Liver (tissue), 7 donors: ENCODE measurements at regions not wholly inside any gene's neighbourhood (a gene's known extent, or its start where the extent isn't known, plus 50 kb on each side); places are given as distances from the start of the nearest gene placed in this dataset.

Experiments
- DNase-seq: peaks from one replicate; pipeline ENCODE4 v3.0.0-alpha.2; 2017; ENCODE audit warnings: low spot score
- H3K27ac ChIP-seq, 2 donors: one replicate each; pipeline ENCODE4 v1.7.0; 2013; ENCODE audit warnings: inconsistent platforms in 2 of 2, low read length in 2 of 2, control low read depth in 1 of 2, low read depth in 1 of 2, mild to moderate bottlenecking in 1 of 2
- H3K27me3 ChIP-seq, 4 donors: one replicate each; pipeline versions ENCODE4 v1.6.1 to v1.7.0; 2013; ENCODE audit warnings: low read length in 3 of 4, inconsistent platforms in 1 of 4, mild to moderate bottlenecking in 1 of 4, moderate library complexity in 1 of 4; ENCODE audit not compliant: control insufficient read depth in 4 of 4, insufficient read depth in 4 of 4
- H3K36me3 ChIP-seq, 4 donors: one replicate each; pipeline versions ENCODE4 v1.6.1 to v1.7.0; 2013; ENCODE audit warnings: low read length in 3 of 4, mild to moderate bottlenecking in 3 of 4, low read depth in 1 of 4, moderate library complexity in 1 of 4; ENCODE audit not compliant: control insufficient read depth in 4 of 4, insufficient read depth in 3 of 4
- H3K4me1 ChIP-seq, 4 donors: one replicate each; pipeline versions ENCODE4 v1.6.1 to v1.7.0; 2013; ENCODE audit warnings: low read length in 3 of 4, mild to moderate bottlenecking in 3 of 4, moderate library complexity in 1 of 4; ENCODE audit not compliant: control insufficient read depth in 4 of 4, insufficient read depth in 4 of 4
- H3K4me3 ChIP-seq, 3 donors: one replicate each; pipeline versions ENCODE4 v1.6.1 to v1.7.0; 2013; ENCODE audit warnings: low read length in 3 of 3, control low read depth in 1 of 3, low read depth in 1 of 3, mild to moderate bottlenecking in 1 of 3
- H3K9ac ChIP-seq, 2 donors: one replicate each; pipeline ENCODE4 v1.7.0; 2013; ENCODE audit warnings: low read length in 2 of 2, mild to moderate bottlenecking in 2 of 2, moderate library complexity in 2 of 2, control low read depth in 1 of 2, low read depth in 1 of 2
- H3K9me3 ChIP-seq, 4 donors: one replicate each; pipeline versions ENCODE4 v1.6.1 to v1.7.0; 2013; ENCODE audit warnings: low read length in 3 of 4; ENCODE audit not compliant: control insufficient read depth in 4 of 4
- EGR1 ChIP-seq, 2 donors: IDR thresholded peaks; 2 replicates each; pipeline ENCODE4 v1.6.1; 2016 to 2018; ENCODE audit warnings: antibody characterized with exemption in 2 of 2, low read depth in 2 of 2
- FOXA1 ChIP-seq: IDR thresholded peaks from 2 replicates; pipeline ENCODE4 v1.6.1; 2016; ENCODE audit warnings: antibody characterized with exemption
- FOXA2 ChIP-seq: IDR thresholded peaks from 2 replicates; pipeline ENCODE4 v1.6.1; 2016; ENCODE audit warnings: antibody characterized with exemption
- GABPA ChIP-seq, 2 donors: IDR thresholded peaks in 1 of 2; conservative IDR thresholded peaks in 1 of 2; 2 replicates each; pipeline ENCODE4 v1.6.1; 2016; ENCODE audit warnings: antibody characterized with exemption in 2 of 2, mild to moderate bottlenecking in 1 of 2, moderate library complexity in 1 of 2
- HNF4A ChIP-seq, 2 donors: conservative IDR thresholded peaks; 2 replicates each; pipeline ENCODE4 v1.6.1; 2016; ENCODE audit warnings: antibody characterized with exemption in 2 of 2, mild to moderate bottlenecking in 2 of 2
- HNF4G ChIP-seq: IDR thresholded peaks from 2 replicates; pipeline ENCODE4 v1.6.1; 2016; ENCODE audit warnings: antibody characterized with exemption
- JUND ChIP-seq, 2 donors: IDR thresholded peaks; 2 replicates each; pipeline ENCODE4 v1.6.1; 2016; ENCODE audit warnings: antibody characterized with exemption in 2 of 2
- NR2F2 ChIP-seq: IDR thresholded peaks from 2 replicates; pipeline ENCODE4 v1.6.1; 2016; ENCODE audit warnings: antibody characterized with exemption
- RAD21 ChIP-seq, 2 donors: IDR thresholded peaks; 2 replicates each; pipeline ENCODE4 v1.6.1; 2016; ENCODE audit warnings: antibody characterized with exemption in 2 of 2, mild to moderate bottlenecking in 2 of 2
- REST ChIP-seq: IDR thresholded peaks from 2 replicates; pipeline ENCODE4 v1.6.1; 2016; ENCODE audit warnings: antibody characterized with exemption, mild to moderate bottlenecking
- RXRA ChIP-seq, 2 donors: IDR thresholded peaks; 2 replicates each; pipeline ENCODE4 v1.6.1; 2017 to 2018; ENCODE audit warnings: antibody characterized with exemption in 2 of 2, mild to moderate bottlenecking in 1 of 2
- SP1 ChIP-seq: IDR thresholded peaks from 2 replicates; pipeline ENCODE4 v1.6.1; 2018; ENCODE audit warnings: antibody characterized with exemption, mild to moderate bottlenecking
- TAF1 ChIP-seq: conservative IDR thresholded peaks from 2 replicates; pipeline ENCODE4 v1.6.1; 2016; ENCODE audit warnings: antibody characterized with exemption, mild to moderate bottlenecking
- YY1 ChIP-seq: IDR thresholded peaks from 2 replicates; pipeline ENCODE4 v1.6.1; 2016; ENCODE audit warnings: antibody characterized with exemption, mild to moderate bottlenecking
- ZBTB33 ChIP-seq: IDR thresholded peaks from 2 replicates; pipeline ENCODE4 v1.6.1; 2016; ENCODE audit warnings: antibody characterized with exemption
- WGBS: extraction: QIAGEN DNeasy Blood & Tissue Kit; methylation state at CpG from one replicate; pipeline ENCODE4 v1.1.7; 2013; 5-methylcytosine and 5-hydroxymethylcytosine counted together
- TF ChIP-seq, protein P1 (sequence below): IDR thresholded peaks from 2 replicates; pipeline ENCODE4 v1.6.1; 2016; ENCODE audit warnings: antibody characterized with exemption
- donor health status: healthy.
- donor health status: healthy.
- donor health status: healthy.
- donor health status: healthy.

DNA sequence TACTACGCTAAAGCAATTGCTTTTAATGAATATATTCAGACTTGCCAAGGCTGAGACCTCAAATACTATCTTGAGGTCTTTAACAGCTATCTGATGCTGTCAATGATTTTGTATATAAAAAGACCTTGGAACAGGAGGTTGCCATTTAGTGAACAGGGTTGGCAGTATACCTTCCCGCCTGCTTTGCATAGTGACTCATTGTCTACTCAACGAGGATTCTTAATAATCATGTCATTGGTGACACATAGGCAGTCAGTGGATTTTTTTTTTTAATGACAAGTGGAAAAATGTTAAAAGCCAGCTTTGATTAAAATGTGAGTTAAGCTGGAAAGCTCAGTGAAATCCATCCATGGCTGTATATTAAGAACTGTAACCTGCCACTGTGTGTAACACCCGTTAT is 164.0 kb downstream of the ASMT start (continued):
- TF ChIP-seq REST, result no peak
- no peak for TF ChIP-seq GABPA (IDR thresholded peaks at IDR 0.05 in 1 of 2, conservative IDR thresholded peaks at IDR 0.05 in 1 of 2)
- TF ChIP-seq TAF1, result no peak
- TF ChIP-seq, protein P1, sequence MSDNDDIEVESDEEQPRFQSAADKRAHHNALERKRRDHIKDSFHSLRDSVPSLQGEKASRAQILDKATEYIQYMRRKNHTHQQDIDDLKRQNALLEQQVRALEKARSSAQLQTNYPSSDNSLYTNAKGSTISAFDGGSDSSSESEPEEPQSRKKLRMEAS, result no peak
- no peak for TF ChIP-seq FOXA1

- no peaks in the 10 kb centered on the region for H3K4me1 ChIP-seq
- no peak overlapping the region for H3K9ac ChIP-seq
- TF ChIP-seq FOXA2 (no peak), HNF4A (conservative IDR thresholded peaks at IDR 0.05) (no peak), NR2F2 (no peak), ZBTB33 (no peak), REST (no peak), SP1 (no peak), TAF1 (no peak)
- H3K9me3 ChIP-seq, result peaks cover 0 to 2% (median under 1%) of the 10 kb centered on the region in 4 donors
- peaks cover 0 to 2% (median 0%) of the 10 kb centered on the region in 4 donors for H3K27me3 ChIP-seq
- H3K27ac ChIP-seq, result no peak overlapping the region
- H3K4me3 ChIP-seq, result no peak overlapping the region
- H3K36me3 ChIP-seq, result no peaks in the 10 kb centered on the region
- 79% methylated on average over 6 of the region's 6 CpGs for whole genome bisulfite sequencing
- DNase-seq, result no peak
Measured at GRCh38 chrX:1779626-1780025, 164.8 kb downstream of the ASMT start.

GRCh38 chrX:1781766-1782165 is 166.9 kb downstream of the ASMT start:
- peaks cover 0 to 12% (median 4%) of the 10 kb centered on the region in 4 donors for H3K9me3 ChIP-seq
- WGBS, result 73% methylated on average over 11 of the region's 11 CpGs
- H3K27me3 ChIP-seq, result peaks cover 0 to 2% (median 0%) of the 10 kb centered on the region in 4 donors
- no peak for DNase-seq
- no peak overlapping the region for H3K4me3 ChIP-seq
- H3K27ac ChIP-seq, result no peak overlapping the region
- no peak overlapping the region for H3K9ac ChIP-seq
- H3K4me1 ChIP-seq, result no peaks in the 10 kb centered on the region
- no peaks in the 10 kb centered on the region for H3K36me3 ChIP-seq
- TF ChIP-seq HNF4G (no peak), TAF1 (no peak), EGR1 (IDR thresholded peaks at IDR 0.05; ENCODE audit: low read depth in 2 of 2) (no peak), YY1 (no peak), REST (no peak), ZBTB33 (no peak), SP1 (no peak), JUND (IDR thresholded peaks at IDR 0.05) (no peak), RAD21 (IDR thresholded peaks at IDR 0.05) (no peak), HNF4A (conservative IDR thresholded peaks at IDR 0.05) (no peak), RXRA (IDR thresholded peaks at IDR 0.05) (no peak), FOXA1 (no peak)
